Mammary epithelial cell (primary cell): ENCODE measurements at regions not wholly inside any gene's neighbourhood (a gene's known extent, or its start where the extent isn't known, plus 50 kb on each side); places are given as distances from the start of the nearest gene placed in this dataset.

Experiments used
- EZH2 ChIP-seq: IDR thresholded peaks from 2 replicates; pipeline ENCODE4 v1.6.1; 2012; ENCODE audit warnings: low read length, inconsistent platforms, borderline replicate concordance
- TF ChIP-seq, protein P1 (sequence below), 2 donors: IDR thresholded peaks in 1 of 2; conservative IDR thresholded peaks in 1 of 2; 2 replicates each; pipeline ENCODE4 v1.5.1; 2011 to 2012; ENCODE audit warnings: inconsistent platforms in 2 of 2, low read length in 2 of 2, mild to moderate bottlenecking in 2 of 2, control low read depth in 1 of 2, low read depth in 1 of 2; ENCODE audit not compliant: insufficient read depth in 1 of 2; ENCODE audit errors: extremely low read depth in 1 of 2

DNA sequence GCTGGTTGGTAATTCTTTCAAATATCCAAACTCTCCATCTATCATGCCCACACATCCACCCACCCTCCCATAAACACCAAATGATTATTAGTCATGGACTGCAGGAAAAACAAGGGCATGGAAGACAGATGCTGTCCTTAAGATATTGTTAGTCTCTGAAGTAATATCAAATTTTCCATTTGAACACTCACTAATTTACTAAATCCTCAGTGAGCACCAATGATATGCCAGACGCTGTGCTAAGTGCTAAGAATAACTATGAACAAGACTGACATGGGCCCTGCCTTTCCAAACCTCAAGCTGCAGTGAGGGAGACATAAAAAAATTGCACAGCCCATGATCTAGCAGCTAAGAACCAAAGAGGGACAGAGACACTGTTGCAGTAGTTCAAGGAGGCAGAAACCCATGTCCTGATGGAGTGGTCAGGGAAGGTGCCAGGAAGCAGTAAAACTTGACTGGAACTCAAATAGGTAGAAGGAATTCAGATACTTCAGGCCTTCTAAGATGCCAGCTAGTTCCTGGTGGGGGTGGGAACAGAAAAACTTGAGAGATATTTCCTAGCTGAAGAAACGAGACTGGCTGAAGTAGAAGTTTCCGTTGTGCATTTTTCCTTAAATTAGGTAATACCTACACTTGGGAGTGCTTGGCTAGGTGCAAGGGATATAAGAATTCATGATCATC lies 182.1 kb downstream of the OSR1 start:
- TF ChIP-seq, protein P1, sequence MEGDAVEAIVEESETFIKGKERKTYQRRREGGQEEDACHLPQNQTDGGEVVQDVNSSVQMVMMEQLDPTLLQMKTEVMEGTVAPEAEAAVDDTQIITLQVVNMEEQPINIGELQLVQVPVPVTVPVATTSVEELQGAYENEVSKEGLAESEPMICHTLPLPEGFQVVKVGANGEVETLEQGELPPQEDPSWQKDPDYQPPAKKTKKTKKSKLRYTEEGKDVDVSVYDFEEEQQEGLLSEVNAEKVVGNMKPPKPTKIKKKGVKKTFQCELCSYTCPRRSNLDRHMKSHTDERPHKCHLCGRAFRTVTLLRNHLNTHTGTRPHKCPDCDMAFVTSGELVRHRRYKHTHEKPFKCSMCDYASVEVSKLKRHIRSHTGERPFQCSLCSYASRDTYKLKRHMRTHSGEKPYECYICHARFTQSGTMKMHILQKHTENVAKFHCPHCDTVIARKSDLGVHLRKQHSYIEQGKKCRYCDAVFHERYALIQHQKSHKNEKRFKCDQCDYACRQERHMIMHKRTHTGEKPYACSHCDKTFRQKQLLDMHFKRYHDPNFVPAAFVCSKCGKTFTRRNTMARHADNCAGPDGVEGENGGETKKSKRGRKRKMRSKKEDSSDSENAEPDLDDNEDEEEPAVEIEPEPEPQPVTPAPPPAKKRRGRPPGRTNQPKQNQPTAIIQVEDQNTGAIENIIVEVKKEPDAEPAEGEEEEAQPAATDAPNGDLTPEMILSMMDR (conservative IDR thresholded peaks at IDR 0.05 in 1 of 2, IDR thresholded peaks at IDR 0.05 in 1 of 2; ENCODE audit: extremely low read depth in 1 of 2, insufficient read depth in 1 of 2, low read depth in 1 of 2, low read length in 2 of 2): no peak
- TF ChIP-seq EZH2: no peak
